ENCODE measurements at regions not wholly inside any gene's neighbourhood (a gene's known extent, or its start where the extent isn't known, plus 50 kb on each side); places are given as distances from the start of the nearest gene placed in this dataset.
A peak's percentile ranks its signal among the peaks of the same experiment; 100 is the strongest.

GRCh38 chr4:166577639-166578038 lies 656.7 kb downstream of the SPOCK3 start:
- Histone ChIP-seq H3K4me2 (no peak overlapping the region), H3K9me2 (replicated peaks; ENCODE audit: insufficient read depth) (no peaks in the 10 kb centered on the region), H3K27me3 (no peaks in the 10 kb centered on the region), H3K79me2 (no peaks in the 10 kb centered on the region), H3K9me3 (ENCODE audit: low read depth) (no peaks in the 10 kb centered on the region), H3K4me3 (no peak overlapping the region), H3K36me3 (replicated peaks; ENCODE audit: insufficient read depth, low read depth) (no peaks in the 10 kb centered on the region), H4K20me1 (ENCODE audit: insufficient read depth, poor library complexity, severe bottlenecking) (no peaks in the 10 kb centered on the region), H3K4me1 (ENCODE audit: insufficient read depth) (no peaks in the 10 kb centered on the region), H2AFZ (no peak overlapping the region), H3K27ac (no peak overlapping the region)
- no peak for TF ChIP-seq EZH2phosphoT487 (IDR thresholded peaks at IDR 0.05; ENCODE audit: low read depth, severe bottlenecking, unreplicated experiment)
- TF ChIP-seq CTCF (IDR thresholded peaks at IDR 0.05; ENCODE audit: poor library complexity): no peak
- TF ChIP-seq EZH2 (IDR thresholded peaks at IDR 0.05; ENCODE audit: borderline replicate concordance): no peak
- WGBS (ENCODE audit: low lambda C conversion rate, missing lambda C conversion rate): 97% methylated on average over 2 of the region's 2 CpGs
- DNase-seq (ENCODE audit: low spot score): no peak

GRCh38 chr4:166585491-166585890 lies 648.8 kb downstream of the SPOCK3 start:
- Histone ChIP-seq H3K79me2 (no peaks in the 10 kb centered on the region), H3K4me1 (ENCODE audit: insufficient read depth) (no peaks in the 10 kb centered on the region), H3K27ac (no peak overlapping the region), H2AFZ (no peak overlapping the region), H3K4me2 (no peak overlapping the region), H3K27me3 (no peaks in the 10 kb centered on the region), H4K20me1 (ENCODE audit: insufficient read depth, poor library complexity, severe bottlenecking) (no peaks in the 10 kb centered on the region), H3K9me3 (ENCODE audit: low read depth) (no peaks in the 10 kb centered on the region), H3K9me2 (replicated peaks; ENCODE audit: insufficient read depth) (no peaks in the 10 kb centered on the region), H3K4me3 (no peak overlapping the region), H3K36me3 (replicated peaks; ENCODE audit: insufficient read depth, low read depth) (no peaks in the 10 kb centered on the region)
- WGBS (ENCODE audit: low lambda C conversion rate, missing lambda C conversion rate): 83% methylated on average over 3 of the region's 3 CpGs
- TF ChIP-seq EZH2phosphoT487 (IDR thresholded peaks at IDR 0.05; ENCODE audit: low read depth, severe bottlenecking, unreplicated experiment): no peak
- TF ChIP-seq CTCF (IDR thresholded peaks at IDR 0.05; ENCODE audit: poor library complexity): no peak
- no peak for TF ChIP-seq EZH2 (IDR thresholded peaks at IDR 0.05; ENCODE audit: borderline replicate concordance)
- DNase-seq (ENCODE audit: low spot score): no peak

GRCh38 chr4:166594326-166594946 lies 639.9 kb downstream of the SPOCK3 start:
- Histone ChIP-seq H3K27me3 (no peaks in the 10 kb centered on the region), H3K27ac (no peak overlapping the region), H3K79me2 (no peaks in the 10 kb centered on the region), H3K9me3 (ENCODE audit: low read depth) (no peaks in the 10 kb centered on the region), H3K4me1 (ENCODE audit: insufficient read depth) (no peaks in the 10 kb centered on the region), H3K9me2 (replicated peaks; ENCODE audit: insufficient read depth) (no peaks in the 10 kb centered on the region), H2AFZ (no peak overlapping the region), H4K20me1 (ENCODE audit: insufficient read depth, poor library complexity, severe bottlenecking) (no peaks in the 10 kb centered on the region), H3K4me2 (no peak overlapping the region), H3K4me3 (no peak overlapping the region), H3K36me3 (replicated peaks; ENCODE audit: insufficient read depth, low read depth) (no peaks in the 10 kb centered on the region)
- TF ChIP-seq CTCF (IDR thresholded peaks at IDR 0.05; ENCODE audit: poor library complexity) (peak; percentile 80), EZH2phosphoT487 (IDR thresholded peaks at IDR 0.05; ENCODE audit: low read depth, severe bottlenecking, unreplicated experiment) (no peak), EZH2 (IDR thresholded peaks at IDR 0.05; ENCODE audit: borderline replicate concordance) (no peak)
- peak; percentile 74 for DNase-seq (ENCODE audit: low spot score)
- WGBS (ENCODE audit: low lambda C conversion rate, missing lambda C conversion rate): 95% methylated on average over 1 of the region's 1 CpG
